Mesendoderm (in vitro differentiated cells): ENCODE measurements at regions not wholly inside any gene's neighbourhood (a gene's known extent, or its start where the extent isn't known, plus 50 kb on each side); places are given as distances from the start of the nearest gene placed in this dataset.
"Not testable (repeated sequence)": the region's sequence is repeated elsewhere in the genome, so short reads cannot be mapped to it uniquely, and the experiment has no call there.

Experiments used
- DNase-seq: peaks from one replicate; pipeline ENCODE4 v3.0.0; 2013
- H2AK5ac ChIP-seq: 2 replicates; pipeline ENCODE4 v1.6.1; 2013; ENCODE audit warnings: low read length, inconsistent platforms
- H2BK120ac ChIP-seq: 2 replicates; pipeline ENCODE4 v1.6.1; 2013; ENCODE audit warnings: low read depth, mild to moderate bottlenecking, low read length, moderate library complexity, mixed read lengths
- H2BK15ac ChIP-seq: replicated peaks from 2 replicates; pipeline ENCODE4 v1.6.1; 2013; ENCODE audit warnings: low read depth, mild to moderate bottlenecking, moderate library complexity
- H2BK5ac ChIP-seq: 2 replicates; pipeline ENCODE4 v1.6.1; 2013; ENCODE audit warnings: low read length, inconsistent platforms
- H3K18ac ChIP-seq: 2 replicates; pipeline ENCODE4 v1.6.1; 2013; ENCODE audit warnings: mild to moderate bottlenecking, low read length, mixed read lengths
- H3K23ac ChIP-seq: one replicate; pipeline ENCODE4 v1.6.1; 2013; ENCODE audit warnings: low read length
- H3K27ac ChIP-seq: 2 replicates; pipeline ENCODE4 v1.5.1; 2013; ENCODE audit warnings: low read depth, mild to moderate bottlenecking, inconsistent platforms, low read length, moderate library complexity
- H3K27me3 ChIP-seq: 2 replicates; pipeline ENCODE4 v1.6.1; 2013; ENCODE audit warnings: low read length, control low read depth, mild to moderate bottlenecking, inconsistent platforms; ENCODE audit not compliant: insufficient read depth, poor library complexity
- H3K36me3 ChIP-seq: 2 replicates; pipeline ENCODE4 v1.6.1; 2013; ENCODE audit warnings: low read length, inconsistent platforms; ENCODE audit not compliant: control insufficient read depth, insufficient read depth
- H3K4ac ChIP-seq: one replicate; pipeline ENCODE4 v1.6.1; 2013; ENCODE audit warnings: low read depth, mild to moderate bottlenecking, low read length, moderate library complexity
- H3K4me1 ChIP-seq: 2 replicates; pipeline ENCODE4 v1.6.1; 2013; ENCODE audit warnings: low read depth, low read length, inconsistent platforms; ENCODE audit not compliant: control insufficient read depth
- H3K4me2 ChIP-seq: 2 replicates; pipeline ENCODE4 v1.6.1; 2013; ENCODE audit warnings: low read length
- H3K4me3 ChIP-seq: 2 replicates; pipeline ENCODE4 v1.5.1; 2013; ENCODE audit warnings: mild to moderate bottlenecking, low read length
- H3K56ac ChIP-seq: one replicate; pipeline ENCODE4 v1.6.1; 2013; ENCODE audit warnings: low read length
- H3K79me1 ChIP-seq: 2 replicates; pipeline ENCODE4 v1.6.1; 2013; ENCODE audit warnings: low read length, inconsistent platforms
- H3K79me2 ChIP-seq: 2 replicates; pipeline ENCODE4 v1.6.1; 2013; ENCODE audit warnings: mild to moderate bottlenecking, low read length; ENCODE audit not compliant: control insufficient read depth, insufficient read depth
- H3K9ac ChIP-seq: 2 replicates; pipeline ENCODE4 v1.6.1; 2013; ENCODE audit warnings: low read length, inconsistent platforms
- H4K5ac ChIP-seq: one replicate; pipeline ENCODE4 v1.6.1; 2013; ENCODE audit warnings: low read length
- H4K8ac ChIP-seq: one replicate; pipeline ENCODE4 v1.6.1; 2013; ENCODE audit warnings: low read depth, mild to moderate bottlenecking, control low read depth, low read length, moderate library complexity
- WGBS: extraction: QIAGEN DNeasy Blood & Tissue Kit; methylation state at CpG from one replicate; pipeline ENCODE4 v1.1.7; 2013; ENCODE audit warnings: low lambda C conversion rate, missing lambda C conversion rate; ENCODE audit not compliant: insufficient coverage; ENCODE audit errors: extremely low coverage; 5-methylcytosine and 5-hydroxymethylcytosine counted together

DNA sequence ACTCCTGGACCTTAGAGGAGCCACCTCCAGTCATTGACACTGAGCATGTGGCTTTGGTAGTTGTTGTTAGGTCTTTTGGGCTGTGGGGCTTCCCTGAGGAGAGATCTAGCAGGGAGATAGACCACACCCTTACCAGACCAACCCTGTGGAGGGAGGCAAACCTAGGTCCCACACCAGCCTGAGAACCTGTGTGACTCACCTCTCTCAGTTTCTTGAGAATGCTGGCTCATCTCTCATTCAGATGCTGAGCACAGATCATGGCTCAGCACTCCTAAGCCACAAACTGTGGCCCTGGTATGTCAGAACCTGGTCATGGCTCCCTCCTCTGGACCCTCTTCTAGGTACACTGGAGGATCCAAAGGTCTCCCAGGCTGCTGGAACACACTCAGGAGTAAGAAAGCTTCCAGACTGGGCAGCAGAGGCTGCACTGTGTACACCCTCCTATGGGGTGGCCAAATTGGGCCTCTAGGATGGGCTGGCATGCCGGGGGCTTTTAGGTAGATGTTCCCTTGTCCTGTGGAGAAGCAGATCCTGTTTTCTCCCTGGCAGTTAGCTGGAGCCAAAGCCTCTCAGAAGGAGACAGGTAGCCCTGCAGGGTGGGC, 1294.5 kb downstream of the KHDRBS2 start:
- no peaks in the 10 kb centered on the region for H3K4me1 ChIP-seq
- no peak for DNase-seq
- H2AK5ac ChIP-seq = no peak overlapping the region
- no peak overlapping the region for H2BK5ac ChIP-seq
- no peaks in the 10 kb centered on the region for H3K79me2 ChIP-seq
- no peak overlapping the region for H3K9ac ChIP-seq
- no peaks in the 10 kb centered on the region for H3K27me3 ChIP-seq
- H3K18ac ChIP-seq = no peak overlapping the region
- H3K23ac ChIP-seq = no peak overlapping the region
- no peak overlapping the region for H3K4ac ChIP-seq
- no peak overlapping the region for H2BK120ac ChIP-seq
- no peak overlapping the region for H3K4me2 ChIP-seq
- no peaks in the 10 kb centered on the region for H3K36me3 ChIP-seq
- no CpG with 5 or more reads among the region's 1 CpG for WGBS
- H4K8ac ChIP-seq = no peak overlapping the region
- no peak overlapping the region for H3K4me3 ChIP-seq
- H3K27ac ChIP-seq = no peak overlapping the region
- H4K5ac ChIP-seq = no peak overlapping the region
- no peaks in the 10 kb centered on the region for H3K79me1 ChIP-seq
- no peak overlapping the region for H2BK15ac ChIP-seq
- H3K56ac ChIP-seq = no peak overlapping the region

DNA sequence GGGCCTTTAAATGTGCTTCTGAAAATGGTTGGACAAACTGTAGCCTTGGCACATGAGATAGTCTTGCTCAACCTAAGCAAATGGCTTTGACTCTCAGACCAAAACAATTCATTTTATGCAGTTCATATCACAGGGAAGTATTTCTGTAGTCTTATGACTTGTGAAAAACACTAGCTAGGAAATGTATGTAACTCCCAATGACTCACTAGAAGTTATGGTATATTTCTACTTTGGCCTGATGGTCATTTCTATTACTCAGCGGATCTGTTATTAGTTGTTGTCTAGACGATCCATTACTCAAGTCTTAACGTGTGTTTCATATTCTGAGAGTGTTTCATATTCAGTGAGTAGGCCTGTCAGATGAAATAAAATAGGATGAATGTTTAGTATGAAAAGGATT, 1333.5 kb downstream of the KHDRBS2 start:
- WGBS = no CpG with 5 or more reads among the region's 3 CpGs

DNA sequence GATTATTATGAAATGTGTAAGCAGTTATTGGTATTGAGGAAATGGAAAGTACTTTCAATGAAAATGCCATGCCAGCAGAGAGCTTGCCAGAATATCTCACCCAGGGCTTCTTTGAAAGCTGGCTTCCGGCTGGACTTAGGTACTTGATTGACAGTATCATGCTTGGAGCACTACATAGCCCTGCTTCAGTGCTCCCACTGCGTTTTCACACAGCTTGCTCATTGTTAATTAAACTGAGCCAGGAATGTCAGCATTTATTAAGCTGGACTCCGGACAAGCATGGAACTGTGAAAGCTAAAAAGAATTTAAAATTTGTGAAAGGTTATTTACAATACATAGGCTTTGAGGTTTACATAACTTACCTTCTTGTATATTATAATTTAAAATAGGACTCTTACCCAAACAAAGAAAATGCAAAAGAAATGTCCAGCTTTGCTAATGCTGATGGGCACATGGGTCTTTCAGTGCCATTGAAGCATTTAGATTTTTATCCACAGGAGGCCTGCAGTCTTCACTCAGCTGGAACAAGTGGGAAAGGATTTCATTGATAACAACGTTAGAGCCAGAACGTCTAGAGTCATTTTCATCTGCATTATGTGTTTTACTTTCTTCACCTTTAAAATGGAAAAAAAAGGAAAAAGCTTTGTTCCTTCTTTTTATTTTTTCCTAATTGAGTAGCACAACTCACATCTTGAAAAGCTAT, 1335.7 kb downstream of the KHDRBS2 start:
- H3K23ac ChIP-seq, H2BK120ac ChIP-seq, H2BK15ac ChIP-seq, H3K9ac ChIP-seq, H2AK5ac ChIP-seq, H3K4me3 ChIP-seq, H3K79me1 ChIP-seq, H2BK5ac ChIP-seq, H3K36me3 ChIP-seq, H3K27ac ChIP-seq, H3K79me2 ChIP-seq, H3K4me2 ChIP-seq, DNase-seq, H3K4me1 ChIP-seq, H3K56ac ChIP-seq, H3K4ac ChIP-seq, H3K27me3 ChIP-seq, H4K8ac ChIP-seq, H4K5ac ChIP-seq, H3K18ac ChIP-seq: not testable (repeated sequence)
- WGBS = no CpG with 5 or more reads among the region's 5 CpGs

More for the DNA sequence above, 1333.5 kb downstream of the KHDRBS2 start:
- Histone ChIP-seq H3K4me3 (no peak overlapping the region), H3K4me2 (no peak overlapping the region), H2BK120ac (no peak overlapping the region), H3K79me1 (no peaks in the 10 kb centered on the region), H3K9ac (no peak overlapping the region), H3K27me3 (no peaks in the 10 kb centered on the region), H2BK5ac (no peak overlapping the region), H4K8ac (no peak overlapping the region), H3K27ac (no peak overlapping the region), H2AK5ac (no peak overlapping the region), H3K4me1 (no peaks in the 10 kb centered on the region), H4K5ac (no peak overlapping the region), H3K36me3 (no peaks in the 10 kb centered on the region), H3K23ac (no peak overlapping the region), H3K79me2 (no peaks in the 10 kb centered on the region), H3K4ac (no peak overlapping the region), H2BK15ac (no peak overlapping the region), H3K56ac (no peak overlapping the region), H3K18ac (no peak overlapping the region)
- DNase-seq = no peak

DNA sequence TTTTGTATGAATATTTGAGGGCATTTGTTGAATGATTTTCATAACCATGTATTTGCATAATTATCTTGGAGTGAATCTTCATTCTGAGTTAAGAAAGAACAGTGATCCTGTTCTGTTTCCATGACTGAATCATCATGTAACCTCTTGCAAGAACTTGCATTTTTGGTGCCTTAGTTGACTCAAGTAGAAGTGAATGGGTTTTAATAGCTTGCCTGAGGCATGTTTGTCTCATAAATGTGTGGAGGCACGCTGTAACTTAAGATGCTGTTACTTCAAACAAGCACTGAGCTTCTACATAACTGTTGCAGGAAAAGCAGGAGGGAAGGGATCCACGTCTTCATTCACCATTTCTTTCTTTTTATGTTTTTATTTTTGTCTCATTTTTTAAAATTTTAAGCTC, 1338.6 kb downstream of the KHDRBS2 start:
- not testable (repeated sequence) for H3K27me3 ChIP-seq, H3K4me2 ChIP-seq, H4K8ac ChIP-seq, DNase-seq, H3K79me2 ChIP-seq, H3K4me3 ChIP-seq, H2BK5ac ChIP-seq, H3K79me1 ChIP-seq, H4K5ac ChIP-seq, H3K27ac ChIP-seq, H3K4me1 ChIP-seq, H2BK120ac ChIP-seq, H3K56ac ChIP-seq, H3K4ac ChIP-seq, H3K23ac ChIP-seq, H3K36me3 ChIP-seq, H2BK15ac ChIP-seq, H2AK5ac ChIP-seq, H3K18ac ChIP-seq, H3K9ac ChIP-seq
- no CpG with 5 or more reads among the region's 2 CpGs for WGBS

DNA sequence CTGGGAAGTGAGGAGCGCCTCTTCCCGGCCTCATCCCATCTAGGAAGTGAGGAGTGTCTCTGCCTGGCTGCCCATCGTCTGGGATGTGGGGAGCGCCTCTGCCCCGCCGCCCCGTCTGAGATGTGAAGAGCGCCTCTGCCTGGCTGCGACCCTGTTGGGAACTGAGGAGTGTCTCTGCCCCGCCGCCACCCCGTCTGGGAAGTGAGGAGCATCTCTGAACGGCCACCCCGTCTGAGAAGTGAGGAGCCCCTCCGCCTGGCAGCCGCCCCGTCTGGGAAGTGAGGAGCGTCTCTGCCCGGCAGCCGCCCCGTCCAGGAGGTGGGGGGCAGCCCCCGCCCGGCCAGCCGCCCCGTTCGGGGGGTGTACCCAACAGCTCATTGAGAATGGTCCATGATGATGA, 1341.2 kb downstream of the KHDRBS2 start:
- not testable (repeated sequence) for H3K79me2 ChIP-seq, H3K4me3 ChIP-seq, DNase-seq, H3K4ac ChIP-seq, H2BK5ac ChIP-seq, H3K23ac ChIP-seq, H3K4me2 ChIP-seq, H4K5ac ChIP-seq, H2BK15ac ChIP-seq, H3K56ac ChIP-seq, H3K27ac ChIP-seq, H3K79me1 ChIP-seq, H3K4me1 ChIP-seq, H2AK5ac ChIP-seq, H3K9ac ChIP-seq, H3K27me3 ChIP-seq, H3K18ac ChIP-seq, H2BK120ac ChIP-seq, H4K8ac ChIP-seq, H3K36me3 ChIP-seq
- WGBS = no CpG with 5 or more reads among the region's 26 CpGs

DNA sequence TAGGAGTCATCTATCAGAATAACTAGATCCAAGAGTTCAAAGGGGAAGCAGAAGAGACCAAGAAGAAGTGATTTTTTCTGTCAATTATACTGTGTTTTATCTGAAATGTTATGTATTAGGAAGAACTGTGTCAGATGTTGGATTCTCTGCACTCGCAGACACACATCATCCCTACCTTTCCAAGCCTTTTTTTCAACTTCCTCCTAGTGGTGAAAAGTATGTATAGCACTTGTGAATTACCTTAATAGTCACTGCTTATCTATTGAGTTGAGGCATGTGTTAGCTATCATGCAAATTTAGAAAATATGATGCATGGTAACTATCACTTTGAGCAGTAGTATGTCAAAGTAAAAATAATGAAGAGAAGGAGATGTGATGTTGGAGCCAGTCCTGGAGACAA, 1350.1 kb downstream of the KHDRBS2 start:
- not testable (repeated sequence) for H2BK15ac ChIP-seq, H4K5ac ChIP-seq, H2BK5ac ChIP-seq, H2BK120ac ChIP-seq, H3K4me2 ChIP-seq, H3K9ac ChIP-seq, H3K36me3 ChIP-seq, H3K27me3 ChIP-seq, H3K23ac ChIP-seq, H3K4ac ChIP-seq, H3K4me1 ChIP-seq, H3K79me2 ChIP-seq, H3K56ac ChIP-seq, H3K27ac ChIP-seq, H3K4me3 ChIP-seq, H2AK5ac ChIP-seq, H3K18ac ChIP-seq, DNase-seq, H4K8ac ChIP-seq, H3K79me1 ChIP-seq
- no CpG with 5 or more reads among the region's 1 CpG for WGBS
